ENCODE measurements at regions not wholly inside any gene's neighbourhood (a gene's known extent, or its start where the extent isn't known, plus 50 kb on each side); places are given as distances from the start of the nearest gene placed in this dataset.

DNA sequence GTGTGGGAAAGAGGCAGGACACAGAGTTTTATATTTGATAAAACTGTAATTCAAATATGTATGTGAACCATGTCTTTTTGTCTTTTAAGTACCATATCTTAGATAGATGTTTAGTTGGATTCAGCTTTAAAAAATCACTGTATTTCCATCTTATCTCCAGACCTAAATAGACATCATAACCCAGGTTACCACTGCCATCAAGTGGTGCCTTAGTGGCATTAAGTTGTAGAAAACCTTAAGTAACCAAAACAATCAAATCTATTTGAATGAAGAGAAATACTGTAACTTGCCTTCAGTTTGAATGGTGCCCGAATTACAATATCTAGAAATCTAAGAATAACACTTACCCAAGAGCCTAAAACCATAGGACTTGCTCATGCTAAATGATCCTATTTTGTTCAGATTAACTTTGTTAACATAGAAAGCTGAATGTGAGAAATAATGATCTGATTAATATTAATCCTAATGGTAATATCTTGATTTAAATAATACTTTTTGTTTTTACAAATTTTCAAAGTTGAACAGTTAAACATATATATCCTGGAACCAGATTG lies 92.5 kb upstream of the MAP2 start:
- Histone ChIP-seq H3K4me1 (ENCODE audit: insufficient read depth) (peaks cover 6% of the 10 kb centered on the region; the same call in 1 of the 2 replicates), H3K4me3 (no peak overlapping the region), H3K79me2 (replicated peaks; ENCODE audit: insufficient read depth) (no peaks in the 10 kb centered on the region), H3K27ac (ENCODE audit: low read depth) (no peak overlapping the region), H3K4me2 (no peak overlapping the region), H2AFZ (no peak overlapping the region), H3F3A (replicated peaks; ENCODE audit: low read depth) (no peaks in the 10 kb centered on the region), H3K27me3 (ENCODE audit: insufficient read depth) (peaks cover 6% of the 10 kb centered on the region; the same call in 1 of the 2 replicates), H3K9me2 (ENCODE audit: insufficient read depth) (no peaks in the 10 kb centered on the region), H4K20me1 (replicated peaks; ENCODE audit: insufficient read depth) (no peaks in the 10 kb centered on the region), H3K36me3 (ENCODE audit: insufficient read depth) (no peaks in the 10 kb centered on the region)
- Mint-ChIP-seq H3K4me3 (no peak overlapping the region), H3K9me3 (no peaks in the 10 kb centered on the region), H3K36me3 (ENCODE audit: low read depth) (0 out of 3 replicates have a peak, but pooled peaks cover 2% of the 10 kb centered on the region), H3K4me1 (peaks cover 10% of the 10 kb centered on the region), H3K27me3 (ENCODE audit: insufficient read depth, low read depth, poor library complexity) (no peaks in the 10 kb centered on the region), H3K27ac (no peak overlapping the region)
- peak; percentile 80 for DNase-seq (ENCODE audit: low spot score)
- ATAC-seq, result peak; percentile 68
- TF ChIP-seq, protein P1, sequence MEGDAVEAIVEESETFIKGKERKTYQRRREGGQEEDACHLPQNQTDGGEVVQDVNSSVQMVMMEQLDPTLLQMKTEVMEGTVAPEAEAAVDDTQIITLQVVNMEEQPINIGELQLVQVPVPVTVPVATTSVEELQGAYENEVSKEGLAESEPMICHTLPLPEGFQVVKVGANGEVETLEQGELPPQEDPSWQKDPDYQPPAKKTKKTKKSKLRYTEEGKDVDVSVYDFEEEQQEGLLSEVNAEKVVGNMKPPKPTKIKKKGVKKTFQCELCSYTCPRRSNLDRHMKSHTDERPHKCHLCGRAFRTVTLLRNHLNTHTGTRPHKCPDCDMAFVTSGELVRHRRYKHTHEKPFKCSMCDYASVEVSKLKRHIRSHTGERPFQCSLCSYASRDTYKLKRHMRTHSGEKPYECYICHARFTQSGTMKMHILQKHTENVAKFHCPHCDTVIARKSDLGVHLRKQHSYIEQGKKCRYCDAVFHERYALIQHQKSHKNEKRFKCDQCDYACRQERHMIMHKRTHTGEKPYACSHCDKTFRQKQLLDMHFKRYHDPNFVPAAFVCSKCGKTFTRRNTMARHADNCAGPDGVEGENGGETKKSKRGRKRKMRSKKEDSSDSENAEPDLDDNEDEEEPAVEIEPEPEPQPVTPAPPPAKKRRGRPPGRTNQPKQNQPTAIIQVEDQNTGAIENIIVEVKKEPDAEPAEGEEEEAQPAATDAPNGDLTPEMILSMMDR (conservative IDR thresholded peaks at IDR 0.05; ENCODE audit: low read depth in 2 of 2), result peak; percentile 82 to 86
- TF ChIP-seq ZNF331 (CRISPR knock-in tag; IDR thresholded peaks at IDR 0.05; ENCODE audit: low read depth), result no peak

DNA sequence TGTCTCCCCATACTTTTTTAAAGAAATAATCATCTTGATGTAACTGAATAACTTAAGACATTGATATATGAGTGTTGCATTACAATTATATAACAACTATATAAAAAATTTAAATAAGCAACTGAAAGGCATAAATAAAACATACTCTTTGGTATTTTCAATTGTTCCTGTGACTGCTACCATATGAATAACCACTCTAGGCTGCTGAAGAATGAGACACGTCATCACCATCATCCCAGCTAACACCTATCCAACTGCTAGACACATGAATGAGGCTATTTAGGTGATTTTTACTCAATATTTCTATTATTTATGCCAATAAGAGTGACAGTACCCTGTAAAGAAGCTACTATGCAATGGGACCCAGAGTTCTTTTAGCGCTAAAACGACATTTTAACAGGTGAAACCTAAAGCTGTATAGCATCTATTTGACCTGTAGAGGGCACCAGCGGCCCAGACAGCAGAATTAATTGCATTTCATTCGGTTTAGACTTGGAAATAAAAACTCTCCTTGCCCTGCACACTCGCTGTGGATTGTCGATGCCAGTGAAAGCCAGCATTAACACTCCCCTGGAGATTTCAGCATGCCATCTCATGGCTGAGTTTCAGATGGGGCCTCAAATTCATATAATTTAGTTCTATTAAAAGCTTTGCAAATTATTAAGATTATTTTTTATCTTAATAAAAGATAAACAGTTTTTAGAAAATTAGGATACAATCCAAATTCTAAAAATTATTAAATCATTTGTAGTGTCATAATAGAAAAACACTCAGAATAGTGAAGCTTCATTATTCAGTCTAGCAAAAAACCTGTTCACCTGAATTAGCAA lies 89.4 kb upstream of the MAP2 start:
- no peak for TF ChIP-seq EZH2 (IDR thresholded peaks at IDR 0.05; ENCODE audit: low read depth, unreplicated experiment)
- TF ChIP-seq, protein P1 (conservative IDR thresholded peaks at IDR 0.05; ENCODE audit: low read depth in 2 of 2), result peak; percentile 94
- H3K27ac Mint-ChIP-seq, result no peak overlapping the region
- no peaks in the 10 kb centered on the region for H3F3A ChIP-seq (replicated peaks; ENCODE audit: low read depth)
- no peaks in the 10 kb centered on the region for H3K27me3 Mint-ChIP-seq (ENCODE audit: insufficient read depth, low read depth, poor library complexity)
- no peaks in the 10 kb centered on the region for H3K9me3 Mint-ChIP-seq
- H3K4me2 ChIP-seq, result no peak overlapping the region
- ATAC-seq, result peak; percentile 62
- no peak overlapping the region for H3K4me3 ChIP-seq
- H2AFZ ChIP-seq, result no peak overlapping the region
- peaks cover 10% of the 10 kb centered on the region for H3K4me1 Mint-ChIP-seq
- peak; percentile 85 for DNase-seq (ENCODE audit: low spot score)
- H3K4me1 ChIP-seq (ENCODE audit: insufficient read depth), result peaks cover 6% of the 10 kb centered on the region; the same call in 1 of the 2 replicates
- H3K27ac ChIP-seq (ENCODE audit: low read depth), result no peak overlapping the region
- peaks cover 6% of the 10 kb centered on the region; the same call in 1 of the 2 replicates for H3K27me3 ChIP-seq (ENCODE audit: insufficient read depth)
- H3K79me2 ChIP-seq (replicated peaks; ENCODE audit: insufficient read depth), result no peaks in the 10 kb centered on the region
- no peak overlapping the region for H3K4me3 Mint-ChIP-seq
- no peaks in the 10 kb centered on the region for H3K36me3 ChIP-seq (ENCODE audit: insufficient read depth)
- H4K20me1 ChIP-seq (replicated peaks; ENCODE audit: insufficient read depth), result no peaks in the 10 kb centered on the region
- H3K9me2 ChIP-seq (ENCODE audit: insufficient read depth), result no peaks in the 10 kb centered on the region
- 0 out of 3 replicates have a peak, but pooled peaks cover 2% of the 10 kb centered on the region for H3K36me3 Mint-ChIP-seq (ENCODE audit: low read depth)
